ENCODE measurements at regions not wholly inside any gene's neighbourhood (a gene's known extent, or its start where the extent isn't known, plus 50 kb on each side); places are given as distances from the start of the nearest gene placed in this dataset.

DNA sequence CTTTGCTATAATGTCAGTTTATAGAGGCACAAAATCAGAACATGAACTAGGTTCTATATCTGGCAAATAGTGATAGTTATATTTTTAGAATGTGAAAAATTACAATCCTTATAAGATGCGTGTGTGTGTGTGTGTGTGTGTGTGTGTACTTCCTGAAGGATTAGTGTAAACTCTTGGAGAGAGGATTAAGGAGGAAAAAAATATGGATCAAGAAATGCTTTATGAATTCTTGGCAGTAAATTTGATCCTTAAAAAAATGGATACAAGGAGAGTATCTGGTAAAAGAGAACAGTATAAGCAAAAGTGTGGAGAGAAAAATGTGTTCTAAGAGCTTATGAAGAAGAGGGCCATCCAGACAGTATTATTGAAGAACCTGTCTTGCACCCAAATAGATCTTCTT, 484.3 kb downstream of the ADRA2A start:
- no peaks in the 10 kb centered on the region for H3K27me3 ChIP-seq
- WGBS, 2 donors, result 66 to 73% methylated on average over 1 of the region's 1 CpG
- H3K36me3 ChIP-seq, result no peaks in the 10 kb centered on the region
- TF ChIP-seq POLR2A (IDR thresholded peaks at IDR 0.05) (no peak), EP300 (IDR thresholded peaks at IDR 0.05) (no peak), POLR2AphosphoS5 (IDR thresholded peaks at IDR 0.05) (no peak)
- TF ChIP-seq, protein P1, sequence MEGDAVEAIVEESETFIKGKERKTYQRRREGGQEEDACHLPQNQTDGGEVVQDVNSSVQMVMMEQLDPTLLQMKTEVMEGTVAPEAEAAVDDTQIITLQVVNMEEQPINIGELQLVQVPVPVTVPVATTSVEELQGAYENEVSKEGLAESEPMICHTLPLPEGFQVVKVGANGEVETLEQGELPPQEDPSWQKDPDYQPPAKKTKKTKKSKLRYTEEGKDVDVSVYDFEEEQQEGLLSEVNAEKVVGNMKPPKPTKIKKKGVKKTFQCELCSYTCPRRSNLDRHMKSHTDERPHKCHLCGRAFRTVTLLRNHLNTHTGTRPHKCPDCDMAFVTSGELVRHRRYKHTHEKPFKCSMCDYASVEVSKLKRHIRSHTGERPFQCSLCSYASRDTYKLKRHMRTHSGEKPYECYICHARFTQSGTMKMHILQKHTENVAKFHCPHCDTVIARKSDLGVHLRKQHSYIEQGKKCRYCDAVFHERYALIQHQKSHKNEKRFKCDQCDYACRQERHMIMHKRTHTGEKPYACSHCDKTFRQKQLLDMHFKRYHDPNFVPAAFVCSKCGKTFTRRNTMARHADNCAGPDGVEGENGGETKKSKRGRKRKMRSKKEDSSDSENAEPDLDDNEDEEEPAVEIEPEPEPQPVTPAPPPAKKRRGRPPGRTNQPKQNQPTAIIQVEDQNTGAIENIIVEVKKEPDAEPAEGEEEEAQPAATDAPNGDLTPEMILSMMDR (IDR thresholded peaks at IDR 0.05), result no peak
- no peaks in the 10 kb centered on the region for H3K9me3 ChIP-seq
- DNase-seq, result no peak
- no peak overlapping the region for H3K27ac ChIP-seq
- no peaks in the 10 kb centered on the region for H3K4me1 ChIP-seq
- intact Hi-C loops (cut with DNase I), result no loop called here
- no peak overlapping the region for H3K4me3 ChIP-seq

DNA sequence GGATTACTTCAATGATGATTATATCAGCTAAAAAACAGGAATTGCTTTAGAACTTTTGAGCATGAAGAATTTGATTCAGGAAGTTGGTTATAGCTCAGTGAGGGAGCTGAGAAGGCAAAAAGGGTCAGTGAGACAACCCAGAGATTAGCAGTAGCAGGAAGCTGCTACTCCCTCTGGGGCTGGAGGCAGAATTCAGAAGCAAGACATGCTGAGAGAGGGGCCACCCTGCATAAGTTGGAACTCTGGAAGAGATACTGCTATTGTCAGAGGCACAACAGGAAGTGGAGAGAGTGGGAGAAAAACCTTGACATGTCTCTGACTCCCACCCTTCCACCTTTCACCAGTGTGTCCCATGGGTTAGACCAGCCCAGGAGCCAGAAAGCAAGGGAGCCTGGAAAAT, 488.7 kb downstream of the ADRA2A start:
- Histone ChIP-seq H3K4me3 (no peak overlapping the region), H3K36me3 (no peaks in the 10 kb centered on the region), H3K27ac (no peak overlapping the region), H3K4me1 (no peaks in the 10 kb centered on the region), H3K9me3 (no peaks in the 10 kb centered on the region), H3K27me3 (no peaks in the 10 kb centered on the region)
- no peak for TF ChIP-seq POLR2AphosphoS5 (IDR thresholded peaks at IDR 0.05)
- DNase-seq, result no peak
- intact Hi-C loops (cut with DNase I), result no loop called here

DNA sequence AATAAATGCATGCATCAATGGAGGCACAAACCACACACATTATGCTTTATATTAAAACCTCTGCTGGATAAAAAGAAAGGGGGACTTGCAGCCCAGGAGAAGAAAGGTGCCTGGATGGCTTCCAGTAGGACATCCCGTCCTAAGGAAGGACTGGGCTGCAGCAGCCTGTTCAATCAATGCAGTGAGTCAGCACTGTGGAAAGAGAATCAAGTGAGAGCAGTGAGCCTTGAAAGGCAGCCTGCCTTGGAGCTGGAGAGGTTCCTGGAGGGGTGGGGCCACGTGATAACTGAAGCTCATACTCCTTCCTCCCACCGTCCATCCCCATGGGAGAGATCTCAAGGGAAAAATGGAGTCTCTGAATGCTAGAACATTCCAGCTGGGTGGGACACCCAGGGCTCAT, 501.2 kb downstream of the ADRA2A start:
- Histone ChIP-seq H3K4me3 (no peak overlapping the region), H3K27me3 (no peaks in the 10 kb centered on the region), H3K4me1 (no peaks in the 10 kb centered on the region), H3K9me3 (peaks cover 0 to 4% (median 2%) of the 10 kb centered on the region in 4 donors), H3K27ac (no peak overlapping the region), H3K36me3 (no peaks in the 10 kb centered on the region)
- no peak for TF ChIP-seq EP300 (IDR thresholded peaks at IDR 0.05)
- TF ChIP-seq POLR2A (IDR thresholded peaks at IDR 0.05), result no peak
- intact Hi-C loops (cut with DNase I), result no loop called here
- DNase-seq, result no peak
- WGBS, 2 donors, result 34 to 46% methylated on average over 3 of the region's 3 CpGs

DNA sequence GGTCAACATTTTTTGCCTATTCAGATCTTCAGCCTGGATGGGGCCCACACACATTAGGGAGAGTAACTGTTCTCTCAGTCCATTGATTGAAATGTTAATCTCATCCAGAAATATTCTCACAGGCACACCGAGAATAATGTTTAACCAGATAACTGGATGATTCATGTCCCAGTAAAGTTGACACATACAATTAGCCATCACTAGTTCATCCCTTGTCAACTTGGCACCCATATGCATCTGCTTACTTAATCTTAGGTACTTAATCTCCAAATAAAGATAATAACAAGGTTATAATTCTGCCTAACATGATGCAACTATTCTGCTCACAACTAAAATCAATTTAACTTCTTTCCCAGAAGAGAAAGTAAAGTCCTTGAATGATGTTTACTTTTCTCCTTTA, 502.6 kb downstream of the ADRA2A start:
- H3K4me1 ChIP-seq, result no peaks in the 10 kb centered on the region
- no peak for DNase-seq
- H3K27me3 ChIP-seq, result no peaks in the 10 kb centered on the region
- TF ChIP-seq, protein P1 (IDR thresholded peaks at IDR 0.05), result no peak
- TF ChIP-seq EP300 (IDR thresholded peaks at IDR 0.05), result no peak
- no peak for TF ChIP-seq POLR2A (IDR thresholded peaks at IDR 0.05)
- no peak for TF ChIP-seq POLR2AphosphoS5 (IDR thresholded peaks at IDR 0.05)
- intact Hi-C loops (cut with DNase I), result no loop called here
- H3K4me3 ChIP-seq, result no peak overlapping the region
- no peaks in the 10 kb centered on the region for H3K9me3 ChIP-seq
- H3K36me3 ChIP-seq, result no peaks in the 10 kb centered on the region
- 19 to 66% methylated on average over 1 of the region's 1 CpG for WGBS, 2 donors
- H3K27ac ChIP-seq, result no peak overlapping the region

DNA sequence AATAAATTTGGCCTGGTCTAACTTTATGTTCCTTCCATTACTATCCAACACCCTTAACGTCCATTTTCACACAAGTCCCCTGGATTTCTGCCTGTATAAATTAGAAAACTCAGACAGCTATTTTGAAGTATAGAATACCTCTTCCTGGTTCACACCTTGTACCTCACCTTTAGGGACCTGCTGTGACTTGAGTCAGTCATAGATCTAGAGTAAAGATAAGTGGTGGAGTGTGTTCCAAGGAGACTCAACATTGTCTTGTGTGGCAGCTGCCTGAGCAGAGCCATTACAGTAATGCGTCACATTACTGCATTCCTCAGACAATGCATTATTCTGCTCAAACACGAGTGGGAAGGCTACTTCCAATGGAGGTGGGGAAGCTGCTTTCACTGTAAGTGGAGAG, 513.9 kb downstream of the ADRA2A start:
- no peaks in the 10 kb centered on the region for H3K4me1 ChIP-seq
- H3K36me3 ChIP-seq, result no peaks in the 10 kb centered on the region
- no peak for DNase-seq
- H3K27ac ChIP-seq, result no peak overlapping the region
- 47 to 79% methylated on average over 3 of the region's 3 CpGs for WGBS, 2 donors
- intact Hi-C loops (cut with DNase I), result no loop called here
- no peaks in the 10 kb centered on the region for H3K9me3 ChIP-seq
- no peak overlapping the region for H3K4me3 ChIP-seq
- TF ChIP-seq EP300 (IDR thresholded peaks at IDR 0.05) (no peak), POLR2A (IDR thresholded peaks at IDR 0.05) (no peak), POLR2AphosphoS5 (IDR thresholded peaks at IDR 0.05) (no peak)
- H3K27me3 ChIP-seq, result no peaks in the 10 kb centered on the region

DNA sequence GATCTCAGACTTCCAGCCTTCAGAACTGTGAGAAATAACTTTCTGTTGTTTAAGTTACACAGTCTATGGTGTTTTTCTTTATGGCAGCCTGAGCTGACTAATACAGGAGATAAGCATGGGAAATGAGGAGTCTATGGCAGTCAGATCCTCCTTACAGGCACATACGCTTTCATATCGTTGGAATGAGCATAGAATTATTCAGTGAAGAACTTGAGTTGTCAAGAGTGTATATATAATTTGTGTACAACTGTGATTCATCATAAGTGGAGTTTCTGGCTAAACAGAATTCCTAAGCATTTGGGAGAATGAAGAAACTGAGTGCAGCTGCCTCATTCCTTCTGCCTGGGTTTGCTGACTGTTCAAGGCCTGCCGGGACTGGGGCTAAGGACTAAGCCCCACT, 516.7 kb downstream of the ADRA2A start:
- Histone ChIP-seq H3K27ac (no peak overlapping the region), H3K9me3 (no peaks in the 10 kb centered on the region), H3K27me3 (no peaks in the 10 kb centered on the region), H3K36me3 (no peaks in the 10 kb centered on the region), H3K4me3 (no peak overlapping the region), H3K4me1 (no peaks in the 10 kb centered on the region)
- 81% methylated on average over 3 of the region's 3 CpGs for WGBS, 2 donors
- TF ChIP-seq EP300 (IDR thresholded peaks at IDR 0.05), result no peak
- no peak for TF ChIP-seq POLR2A (IDR thresholded peaks at IDR 0.05)
- no peak for TF ChIP-seq POLR2AphosphoS5 (IDR thresholded peaks at IDR 0.05)
- intact Hi-C loops (cut with DNase I), result no loop called here
- DNase-seq, result no peak

DNA sequence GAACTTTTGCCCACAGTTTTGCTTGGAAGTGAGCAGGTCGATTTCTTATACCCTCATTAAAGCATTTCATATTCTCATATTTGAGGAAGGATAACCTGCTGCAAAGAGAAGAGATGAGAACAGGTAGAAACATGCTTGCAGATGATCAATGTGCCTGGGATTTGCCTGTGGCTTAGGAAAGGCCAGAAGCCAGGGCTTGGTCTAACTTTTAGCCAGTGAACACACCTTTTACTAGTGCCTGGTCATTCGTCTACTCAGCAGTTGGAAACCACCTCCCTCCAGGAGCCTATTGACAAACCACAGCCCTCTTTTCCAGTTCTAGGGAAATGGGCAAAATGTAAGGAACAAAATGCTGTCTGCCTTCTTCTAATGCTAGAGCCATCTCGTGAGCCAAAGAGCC, 518.3 kb downstream of the ADRA2A start:
- no peak for DNase-seq
- no peak overlapping the region for H3K27ac ChIP-seq
- no peaks in the 10 kb centered on the region for H3K9me3 ChIP-seq
- no peak for TF ChIP-seq POLR2AphosphoS5 (IDR thresholded peaks at IDR 0.05)
- TF ChIP-seq, protein P1 (IDR thresholded peaks at IDR 0.05), result no peak
- no peak for TF ChIP-seq EP300 (IDR thresholded peaks at IDR 0.05)
- TF ChIP-seq POLR2A (IDR thresholded peaks at IDR 0.05), result no peak
- intact Hi-C loops (cut with DNase I), result loop anchor here (5.0 kb wide), 2 partner anchors 518 to 633 kb away; partner anchors contain the start of gene ADRA2A
- WGBS, 2 donors, result 55 to 72% methylated on average over 3 of the region's 3 CpGs
- H3K4me3 ChIP-seq, result no peak overlapping the region
- no peaks in the 10 kb centered on the region for H3K36me3 ChIP-seq
- H3K4me1 ChIP-seq, result no peaks in the 10 kb centered on the region
- H3K27me3 ChIP-seq, result no peaks in the 10 kb centered on the region

Data from sigmoid colon (tissue), 6 donors.